H1 (cell line): ENCODE measurements at regions not wholly inside any gene's neighbourhood (a gene's known extent, or its start where the extent isn't known, plus 50 kb on each side); places are given as distances from the start of the nearest gene placed in this dataset.

ENCODE experiments used
- CTCF ChIA-PET: fragments of 300-600 bp; sonication (Branson Sonifier 250); formaldehyde crosslinking; loops from one replicate; lab custom pipeline; 2021; ENCODE audit not compliant: partially characterized antibody; lab: Charles Lee
- POLR2A ChIA-PET: fragments of 300-600 bp; sonication (Branson Sonifier 250); formaldehyde crosslinking; loops from one replicate; lab custom pipeline; 2021; ENCODE audit warnings: inconsistent platforms; ENCODE audit not compliant: partially characterized antibody; lab: Charles Lee
- DNase-seq, 2 experiments: peaks; one replicate each; pipeline versions ENCODE4 v3.0.0 to v3.0.0-alpha.2; 2010 to 2022; ENCODE audit warnings: low spot score in 2 of 2, low read depth in 1 of 2, mixed read lengths in 1 of 2
- FAIRE-seq: peaks from 2 replicates; lab custom pipeline; 2011; peaks lifted over from hg19 to GRCh38; lab: Jason Lieb, UNC
- H2AFZ ChIP-seq: 2 replicates; pipeline ENCODE4 v1.8.1; 2012; ENCODE audit warnings: low read length, inconsistent platforms
- H2AK5ac ChIP-seq: 2 replicates; pipeline ENCODE4 v1.6.1; 2013; ENCODE audit warnings: low read depth, low read length
- H2BK120ac ChIP-seq: replicated peaks from 2 replicates; pipeline ENCODE3; 2013; ENCODE audit warnings: low read depth, low read length, inconsistent platforms
- H2BK12ac ChIP-seq: 2 replicates; pipeline ENCODE4 v1.6.1; 2013; ENCODE audit warnings: low read depth, low read length
- H2BK15ac ChIP-seq: 2 replicates; pipeline ENCODE4 v1.6.1; 2013; ENCODE audit warnings: low read length
- H2BK20ac ChIP-seq: 2 replicates; pipeline ENCODE4 v1.6.1; 2013; ENCODE audit warnings: low read length
- H2BK5ac ChIP-seq: 2 replicates; pipeline ENCODE4 v1.6.1; 2013; ENCODE audit warnings: low read depth, low read length
- H3K14ac ChIP-seq: 2 replicates; pipeline ENCODE4 v1.6.1; 2013; ENCODE audit warnings: inconsistent platforms; ENCODE audit not compliant: insufficient read length
- H3K18ac ChIP-seq: 2 replicates; pipeline ENCODE4 v1.6.1; 2013; ENCODE audit warnings: low read length; ENCODE audit errors: extremely low read depth
- H3K23ac ChIP-seq: 2 replicates; pipeline ENCODE4 v1.6.1; 2013; ENCODE audit warnings: inconsistent platforms; ENCODE audit not compliant: insufficient read length
- H3K23me2 ChIP-seq: 2 replicates; pipeline ENCODE4 v1.6.1; 2013; ENCODE audit warnings: low read depth, low read length
- H3K27ac ChIP-seq: 2 replicates; pipeline ENCODE4 v1.6.1; 2011; ENCODE audit warnings: low read depth, low read length, inconsistent platforms
- H3K27me3 ChIP-seq, 4 experiments: replicated peaks in 1 of 4; 1 replicate in 1 of 4; 2 replicates in 3 of 4; pipeline versions ENCODE4 v1.6.1 to v1.8.1; 2011 to 2013; ENCODE audit warnings: low read length in 3 of 4, mild to moderate bottlenecking in 3 of 4, inconsistent platforms in 2 of 4, mixed read lengths in 2 of 4, moderate library complexity in 1 of 4; ENCODE audit not compliant: control insufficient read depth in 3 of 4, insufficient read depth in 3 of 4; ENCODE audit errors: extremely low read depth in 1 of 4
- H3K36me3 ChIP-seq, 4 experiments: 2 replicates each; pipeline versions ENCODE4 v1.6.1 to v1.8.1; 2011 to 2013; ENCODE audit warnings: mild to moderate bottlenecking in 4 of 4, low read length in 3 of 4, moderate library complexity in 2 of 4, control low read depth in 1 of 4, inconsistent platforms in 1 of 4; ENCODE audit not compliant: insufficient read depth in 4 of 4, control insufficient read depth in 2 of 4
- H3K4ac ChIP-seq: replicated peaks from 2 replicates; pipeline ENCODE3; 2013; ENCODE audit warnings: low read length, low read depth, mixed read lengths, inconsistent platforms; ENCODE audit not compliant: insufficient read length
- H3K4me1 ChIP-seq, 4 experiments: replicated peaks in 1 of 4; 1 replicate in 1 of 4; 2 replicates in 3 of 4; pipeline versions ENCODE4 v1.6.1 to v1.8.1; 2011 to 2013; ENCODE audit warnings: low read length in 3 of 4, inconsistent platforms in 2 of 4, mixed read lengths in 1 of 4; ENCODE audit not compliant: insufficient read depth in 4 of 4, control insufficient read depth in 3 of 4
- H3K4me2 ChIP-seq, 2 experiments: 2 replicates each; pipeline versions ENCODE4 v1.6.1 to v1.8.1; 2011 to 2013; ENCODE audit warnings: low read depth in 2 of 2, low read length in 2 of 2, control low read depth in 1 of 2, inconsistent platforms in 1 of 2, mild to moderate bottlenecking in 1 of 2; ENCODE audit not compliant: insufficient read depth in 1 of 2
- H3K4me3 ChIP-seq, 4 experiments: fragments of 200-600, 300-600 bp in 1 of 4; sonication (generic), shearing (Covaris generic), sonication (Bioruptor Twin) in 1 of 4; 2 replicates each; pipeline versions ENCODE4 v1.5.1 to v1.8.1; 2011 to 2016; ENCODE audit warnings: low read length in 4 of 4, low read depth in 3 of 4, control low read depth in 2 of 4, inconsistent platforms in 2 of 4, mild to moderate bottlenecking in 2 of 4, mixed read lengths in 1 of 4, moderate library complexity in 1 of 4; ENCODE audit not compliant: insufficient read depth in 2 of 4; ENCODE audit errors: extremely low read depth in 1 of 4
- H3K56ac ChIP-seq: replicated peaks from 2 replicates; pipeline ENCODE3; 2013; ENCODE audit warnings: low read depth, mild to moderate bottlenecking, mixed read lengths, low read length, inconsistent platforms; ENCODE audit not compliant: insufficient read length
- H3K79me1 ChIP-seq: 2 replicates; pipeline ENCODE4 v1.6.1; 2013; ENCODE audit warnings: low read depth, low read length, control low read depth
- H3K79me2 ChIP-seq, 2 experiments: 2 replicates each; pipeline versions ENCODE4 v1.6.1 to v1.8.1; 2012 to 2013; ENCODE audit warnings: low read length in 2 of 2, mild to moderate bottlenecking in 2 of 2, inconsistent platforms in 1 of 2; ENCODE audit not compliant: insufficient read depth in 2 of 2, control insufficient read depth in 1 of 2
- H3K9ac ChIP-seq, 4 experiments: replicated peaks in 1 of 4; 1 replicate in 1 of 4; 2 replicates in 3 of 4; pipeline versions ENCODE4 v1.6.1 to v1.8.1; 2011 to 2013; ENCODE audit warnings: low read depth in 3 of 4, low read length in 3 of 4, control low read depth in 2 of 4, mild to moderate bottlenecking in 2 of 4, moderate library complexity in 2 of 4, inconsistent platforms in 1 of 4; ENCODE audit errors: extremely low read depth in 1 of 4
- H3K9me3 ChIP-seq, 2 experiments: 2 replicates each; pipeline versions ENCODE4 v1.6.1 to v1.8.1; 2012 to 2013; ENCODE audit warnings: mild to moderate bottlenecking in 2 of 2, moderate library complexity in 2 of 2, control low read depth in 1 of 2, inconsistent platforms in 1 of 2, low read depth in 1 of 2, low read length in 1 of 2, mixed read lengths in 1 of 2; ENCODE audit not compliant: insufficient read depth in 2 of 2
- H4K20me1 ChIP-seq, 2 experiments: replicated peaks in 1 of 2; 2 replicates each; pipeline versions ENCODE3 to v1.8.1; 2011 to 2013; ENCODE audit warnings: inconsistent platforms in 2 of 2, low read length in 2 of 2, mild to moderate bottlenecking in 1 of 2; ENCODE audit not compliant: insufficient read depth in 2 of 2, control insufficient read depth in 1 of 2
- H4K5ac ChIP-seq: 2 replicates; pipeline ENCODE4 v1.6.1; 2013; ENCODE audit warnings: low read length, low read depth, mixed read lengths, inconsistent platforms; ENCODE audit not compliant: insufficient read length
- H4K8ac ChIP-seq: 2 replicates; pipeline ENCODE4 v1.8.0; 2013; ENCODE audit warnings: mild to moderate bottlenecking, moderate library complexity, low read length, inconsistent platforms; ENCODE audit not compliant: insufficient read depth; ENCODE audit errors: extremely low read depth
- H4K91ac ChIP-seq: replicated peaks from 2 replicates; pipeline ENCODE3; 2013; ENCODE audit warnings: low read length, mixed read lengths, inconsistent platforms; ENCODE audit not compliant: insufficient read length
- BACH1 ChIP-seq: IDR thresholded peaks from 2 replicates; pipeline ENCODE4 v1.6.1; 2012; ENCODE audit warnings: low read length, improper control_type of control experiment
- BCL11A ChIP-seq, 2 experiments: IDR thresholded peaks; one replicate each; pipeline ENCODE4 v1.6.1; 2011; ENCODE audit warnings: low read depth in 2 of 2, low read length in 2 of 2, mild to moderate bottlenecking in 2 of 2
- CHD2 ChIP-seq: IDR thresholded peaks from 2 replicates; pipeline ENCODE4 v1.6.1; 2012; ENCODE audit warnings: low read length, improper control_type of control experiment
- EP300 ChIP-seq, 2 experiments: IDR thresholded peaks; 1 replicate in 1 of 2; 2 replicates in 1 of 2; pipeline ENCODE4 v1.6.1; 2011 to 2012; ENCODE audit warnings: low read depth in 2 of 2, low read length in 2 of 2, mild to moderate bottlenecking in 2 of 2, borderline replicate concordance in 1 of 2, inconsistent platforms in 1 of 2, moderate library complexity in 1 of 2
- HDAC6 ChIP-seq: IDR thresholded peaks from one replicate; pipeline ENCODE4 v1.7.1; 2012; ENCODE audit warnings: low read depth, mild to moderate bottlenecking, inconsistent platforms, low read length, moderate library complexity
- JUN ChIP-seq: IDR thresholded peaks from 2 replicates; pipeline ENCODE4 v1.6.1; 2011; ENCODE audit warnings: low read depth, mild to moderate bottlenecking, improper control_type of control experiment, low read length
- KDM5A ChIP-seq: fragments of 200-600 bp; IDR thresholded peaks from 2 replicates; pipeline ENCODE4 v1.7.1; 2012; ENCODE audit warnings: mild to moderate bottlenecking, low read length, inconsistent platforms, mixed read lengths
- NRF1 ChIP-seq: IDR thresholded peaks from 2 replicates; pipeline ENCODE4 v1.6.1; 2011; ENCODE audit warnings: mild to moderate bottlenecking, low read depth, low read length, improper control_type of control experiment
- PHF8 ChIP-seq: fragments of 200-600 bp; sonication (generic); conservative IDR thresholded peaks from 2 replicates; pipeline ENCODE4 v1.7.1; 2012; ENCODE audit warnings: low read depth, mild to moderate bottlenecking, inconsistent platforms, low read length, moderate library complexity
- SRF ChIP-seq: IDR thresholded peaks from 2 replicates; pipeline ENCODE4 v1.6.1; 2011; ENCODE audit warnings: mild to moderate bottlenecking, low read depth, low read length, moderate library complexity
- SUZ12 ChIP-seq: fragments of 200-600 bp; sonication (generic); IDR thresholded peaks from 2 replicates; pipeline ENCODE4 v1.6.1; 2012; ENCODE audit warnings: mild to moderate bottlenecking, inconsistent platforms, low read length, moderate library complexity, mixed read lengths
- TAF1 ChIP-seq: IDR thresholded peaks from 2 replicates; pipeline ENCODE4 v1.6.1; 2011; ENCODE audit warnings: mild to moderate bottlenecking, low read depth, low read length
- TAF7 ChIP-seq: optimal IDR thresholded peaks from 2 replicates; pipeline ENCODE3; 2011; ENCODE audit warnings: low read depth, mild to moderate bottlenecking, inconsistent platforms, low read length, moderate library complexity, borderline replicate concordance
- YY1 ChIP-seq: IDR thresholded peaks from 2 replicates; pipeline ENCODE4 v1.6.1; 2011; ENCODE audit warnings: low read depth, mild to moderate bottlenecking, low read length
- WGBS, 2 experiments: shearing (Covaris generic) in 1 of 2; methylation state at CpG; one replicate each; pipeline versions ENCODE4 v1.1.6 to v1.1.7; 2013 to 2015; ENCODE audit warnings: low lambda C conversion rate in 2 of 2, mixed read lengths in 2 of 2, inconsistent platforms in 1 of 2, low coverage in 1 of 2, missing lambda C conversion rate in 1 of 2; ENCODE audit not compliant: insufficient replicate concordance in 2 of 2, insufficient coverage in 1 of 2, insufficient read length in 1 of 2; ENCODE audit errors: extremely low coverage in 1 of 2, missing lambda C conversion rate in 1 of 2; 5-methylcytosine and 5-hydroxymethylcytosine counted together
- TF ChIP-seq, protein P1 (sequence below): IDR thresholded peaks from 2 replicates; pipeline ENCODE4 v1.6.1; 2011; ENCODE audit warnings: low read length, improper control_type of control experiment

DNA sequence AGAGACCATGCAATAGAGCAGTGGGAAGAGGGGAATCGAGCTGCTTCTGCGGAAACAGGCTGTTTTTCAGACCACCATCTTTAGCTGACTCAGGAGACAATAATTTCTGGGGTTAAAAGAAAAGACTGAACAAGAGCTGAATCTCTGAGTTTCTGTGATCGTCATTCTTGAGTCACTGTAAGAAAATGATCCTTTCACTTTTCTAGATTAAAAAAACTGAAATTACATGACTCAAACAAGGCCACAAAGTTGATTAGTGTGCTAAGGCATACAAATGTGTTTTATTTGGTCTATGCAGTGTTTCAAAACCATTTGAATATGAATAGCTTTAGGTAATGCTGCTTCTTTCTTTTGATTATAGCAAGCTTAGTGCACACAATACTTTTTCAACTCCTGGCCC, 194.4 kb upstream of the RPL34 start:
- Histone ChIP-seq H2BK120ac (no peak overlapping the region), H3K79me1 (no peaks in the 10 kb centered on the region), H2BK20ac (no peak overlapping the region), H3K27ac (no peak overlapping the region), H3K14ac (no peak overlapping the region), H3K56ac (no peak overlapping the region), H3K4me1 (no peaks in the 10 kb centered on the region), H2AFZ (no peak overlapping the region), H3K9ac (no peak overlapping the region), H2BK15ac (no peak overlapping the region), H2BK5ac (no peak overlapping the region), H2AK5ac (no peak overlapping the region), H3K18ac (no peak overlapping the region), H4K20me1 (no peaks in the 10 kb centered on the region), H3K4me2 (no peak overlapping the region), H2BK12ac (no peak overlapping the region), H3K36me3 (no peaks in the 10 kb centered on the region), H3K27me3 (no peaks in the 10 kb centered on the region), H3K23ac (no peak overlapping the region), H3K4ac (no peak overlapping the region), H3K4me3 (no peak overlapping the region), H3K9me3 (peaks cover 0 to 7% of the 10 kb centered on the region in 2 experiments; a peak in 1 of 4 replicates), H4K5ac (no peak overlapping the region), H3K23me2 (no peaks in the 10 kb centered on the region), H4K91ac (no peak overlapping the region), H3K79me2 (no peaks in the 10 kb centered on the region), H4K8ac (no peak overlapping the region)
- FAIRE-seq: no peak
- DNase-seq: no peak
- ChIA-PET CTCF (interaction anchor here (1.0 kb wide), 1 partner anchor 86 kb away, joined by 4 read pairs; no protein-coding TSS in a partner anchor), POLR2A (no interaction called here)
- WGBS, 2 experiments: 88% methylated on average over 3 of the region's 3 CpGs; no CpG with 5 or more reads in 1 of the 2 experiments
- TF ChIP-seq SRF (no peak), KDM5A (no peak), TAF1 (no peak), NRF1 (no peak), BACH1 (no peak), SUZ12 (no peak), PHF8 (no peak), YY1 (no peak), BCL11A (IDR thresholded peaks at IDR 0.05; ENCODE audit: low read depth in 2 of 2, low read length in 2 of 2) (no peak), JUN (no peak), EP300 (IDR thresholded peaks at IDR 0.05; ENCODE audit: borderline replicate concordance in 1 of 2, low read depth in 2 of 2, low read length in 2 of 2) (no peak), TAF7 (no peak), CHD2 (no peak), HDAC6 (no peak)
- TF ChIP-seq, protein P1, sequence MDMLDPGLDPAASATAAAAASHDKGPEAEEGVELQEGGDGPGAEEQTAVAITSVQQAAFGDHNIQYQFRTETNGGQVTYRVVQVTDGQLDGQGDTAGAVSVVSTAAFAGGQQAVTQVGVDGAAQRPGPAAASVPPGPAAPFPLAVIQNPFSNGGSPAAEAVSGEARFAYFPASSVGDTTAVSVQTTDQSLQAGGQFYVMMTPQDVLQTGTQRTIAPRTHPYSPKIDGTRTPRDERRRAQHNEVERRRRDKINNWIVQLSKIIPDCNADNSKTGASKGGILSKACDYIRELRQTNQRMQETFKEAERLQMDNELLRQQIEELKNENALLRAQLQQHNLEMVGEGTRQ: no peak
